ENCODE measurements at regions not wholly inside any gene's neighbourhood (a gene's known extent, or its start where the extent isn't known, plus 50 kb on each side); places are given as distances from the start of the nearest gene placed in this dataset.

DNA sequence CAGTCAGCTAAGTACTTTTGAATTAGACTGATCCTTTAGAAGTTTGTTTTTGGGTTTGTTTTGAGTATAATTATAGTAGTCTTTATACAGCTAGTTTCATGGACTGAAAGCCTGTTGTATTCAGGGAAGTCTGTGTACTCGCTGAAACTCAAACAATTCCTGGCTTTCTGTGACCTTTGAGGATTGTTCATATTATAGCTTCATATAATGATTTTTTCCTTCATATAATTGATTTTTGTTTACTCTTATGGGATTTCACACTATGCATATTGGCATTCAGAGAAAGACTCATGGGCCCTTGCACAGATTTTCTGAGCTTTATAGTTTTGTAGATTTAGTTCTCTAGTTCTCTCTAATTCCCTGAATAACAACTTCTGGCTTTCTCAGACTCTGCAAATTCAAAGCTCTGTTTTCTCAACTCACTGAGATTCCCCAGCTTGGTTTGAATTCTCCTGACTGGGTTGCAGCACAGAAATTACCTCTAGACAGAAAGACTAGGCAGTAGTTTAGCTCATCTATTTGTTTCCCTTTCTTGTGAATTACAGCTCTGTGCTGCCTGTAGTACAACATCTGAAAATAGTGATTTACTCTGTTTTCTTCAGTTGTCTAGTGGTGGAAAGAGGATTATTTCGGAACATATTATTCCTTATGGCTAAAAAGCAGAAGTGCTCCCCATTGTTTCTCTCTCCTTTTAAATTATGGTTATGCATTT, 495.9 kb upstream of the CNTNAP5 start:
- TF ChIP-seq, protein P1, sequence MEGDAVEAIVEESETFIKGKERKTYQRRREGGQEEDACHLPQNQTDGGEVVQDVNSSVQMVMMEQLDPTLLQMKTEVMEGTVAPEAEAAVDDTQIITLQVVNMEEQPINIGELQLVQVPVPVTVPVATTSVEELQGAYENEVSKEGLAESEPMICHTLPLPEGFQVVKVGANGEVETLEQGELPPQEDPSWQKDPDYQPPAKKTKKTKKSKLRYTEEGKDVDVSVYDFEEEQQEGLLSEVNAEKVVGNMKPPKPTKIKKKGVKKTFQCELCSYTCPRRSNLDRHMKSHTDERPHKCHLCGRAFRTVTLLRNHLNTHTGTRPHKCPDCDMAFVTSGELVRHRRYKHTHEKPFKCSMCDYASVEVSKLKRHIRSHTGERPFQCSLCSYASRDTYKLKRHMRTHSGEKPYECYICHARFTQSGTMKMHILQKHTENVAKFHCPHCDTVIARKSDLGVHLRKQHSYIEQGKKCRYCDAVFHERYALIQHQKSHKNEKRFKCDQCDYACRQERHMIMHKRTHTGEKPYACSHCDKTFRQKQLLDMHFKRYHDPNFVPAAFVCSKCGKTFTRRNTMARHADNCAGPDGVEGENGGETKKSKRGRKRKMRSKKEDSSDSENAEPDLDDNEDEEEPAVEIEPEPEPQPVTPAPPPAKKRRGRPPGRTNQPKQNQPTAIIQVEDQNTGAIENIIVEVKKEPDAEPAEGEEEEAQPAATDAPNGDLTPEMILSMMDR (IDR thresholded peaks at IDR 0.05), result no peak
- TF ChIP-seq POLR2AphosphoS5 (IDR thresholded peaks at IDR 0.05), result no peak
- TF ChIP-seq POLR2A (IDR thresholded peaks at IDR 0.05), result no peak
- no peak for TF ChIP-seq EP300 (IDR thresholded peaks at IDR 0.05; ENCODE audit: low read depth)
